BLaER1 (cell line): ENCODE measurements at regions not wholly inside any gene's neighbourhood (a gene's known extent, or its start where the extent isn't known, plus 50 kb on each side); places are given as distances from the start of the nearest gene placed in this dataset.
A peak's percentile ranks its signal among the peaks of the same experiment; 100 is the strongest.
"Not testable (repeated sequence)": the region's sequence is repeated elsewhere in the genome, so short reads cannot be mapped to it uniquely, and the experiment has no call there.

ENCODE experiments used
- H3K27ac ChIP-seq: shearing (Covaris generic); formaldehyde crosslinking; 2 replicates; pipeline ENCODE4 v1.8.1; 2022
- H3K27me3 ChIP-seq: shearing (Covaris generic); formaldehyde crosslinking; 2 replicates; pipeline ENCODE4 v1.8.1; 2022
- H3K36me3 ChIP-seq: shearing (Covaris generic); formaldehyde crosslinking; 2 replicates; pipeline ENCODE4 v1.8.1; 2022
- H3K4me1 ChIP-seq: shearing (Covaris generic); formaldehyde crosslinking; 2 replicates; pipeline ENCODE4 v1.8.1; 2022
- H3K4me2 ChIP-seq: shearing (Covaris generic); formaldehyde crosslinking; 2 replicates; pipeline ENCODE4 v1.8.1; 2022
- H3K4me3 ChIP-seq: shearing (Covaris generic); formaldehyde crosslinking; 2 replicates; pipeline ENCODE4 v1.8.1; 2022
- H3K9ac ChIP-seq: shearing (Covaris generic); formaldehyde crosslinking; 2 replicates; pipeline ENCODE4 v1.8.1; 2022
- H3K9me3 ChIP-seq: shearing (Covaris generic); formaldehyde crosslinking; 2 replicates; pipeline ENCODE4 v1.8.1; 2022
- H4K20me1 ChIP-seq: shearing (Covaris generic); formaldehyde crosslinking; 2 replicates; pipeline ENCODE4 v1.8.1; 2022
- Cebpa-rat ChIP-seq: shearing (Covaris generic); IDR thresholded peaks from 2 replicates; pipeline ENCODE4 v1.8.1; 2022

DNA sequence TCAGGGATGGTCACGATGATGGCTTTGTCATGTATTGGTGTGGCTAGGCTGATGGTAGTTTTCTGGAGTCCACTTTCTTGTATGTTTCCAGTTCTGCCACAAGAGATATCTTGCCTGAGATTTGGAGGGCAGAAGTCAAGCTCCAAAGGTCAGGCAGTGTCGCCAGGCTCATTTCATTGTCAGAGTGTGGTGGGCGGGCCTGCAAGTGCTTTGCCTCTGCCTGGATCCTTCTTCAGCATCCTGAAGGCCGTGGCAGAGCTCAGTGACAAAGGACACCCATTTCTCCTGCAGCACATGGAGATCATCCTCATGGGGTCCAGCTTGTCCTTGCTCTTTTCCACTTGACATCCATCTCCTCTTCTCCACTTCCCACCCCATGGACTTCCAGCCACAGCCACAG, 139.7 kb downstream of the SMIM20 start:
- Histone ChIP-seq H3K4me1 (peaks cover 51% of the 10 kb centered on the region), H3K9ac (no peak overlapping the region), H3K27ac (no peak overlapping the region; the same call in 1 of the 2 replicates), H3K27me3 (no peaks in the 10 kb centered on the region), H3K9me3 (no peaks in the 10 kb centered on the region), H3K4me3 (no peak overlapping the region), H3K4me2 (peak overlapping the region; percentile 67; the same call in 1 of the 2 replicates), H4K20me1 (no peaks in the 10 kb centered on the region), H3K36me3 (no peaks in the 10 kb centered on the region)
- TF ChIP-seq Cebpa-rat, result no peak

DNA sequence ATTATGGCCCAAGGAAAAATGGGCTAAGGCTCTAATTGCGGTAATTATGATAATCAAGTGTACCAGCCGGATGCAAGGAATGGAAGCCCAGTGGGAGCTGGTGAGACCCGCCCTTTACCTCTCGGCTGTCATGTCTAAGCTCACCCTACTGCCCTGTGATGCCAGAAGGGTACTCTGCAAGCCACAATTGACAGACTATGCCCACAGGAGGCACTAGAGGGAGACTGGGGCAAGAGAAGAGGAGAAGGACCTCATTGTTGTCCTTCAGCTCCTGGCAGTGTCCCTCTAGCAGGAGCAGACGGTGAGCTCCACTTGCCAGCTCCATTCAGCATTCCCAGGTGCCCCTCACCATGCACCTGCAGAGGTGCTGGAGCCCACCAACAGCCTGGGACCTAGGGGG, 141.8 kb downstream of the SMIM20 start:
- Histone ChIP-seq H3K27me3 (no peaks in the 10 kb centered on the region), H3K4me2 (no peak overlapping the region), H4K20me1 (no peaks in the 10 kb centered on the region), H3K36me3 (no peaks in the 10 kb centered on the region), H3K27ac (no peak overlapping the region), H3K4me3 (no peak overlapping the region), H3K9me3 (0 out of 2 replicates have a peak, but pooled peaks cover 4% of the 10 kb centered on the region), H3K9ac (no peak overlapping the region), H3K4me1 (peaks cover 30% of the 10 kb centered on the region)
- no peak for TF ChIP-seq Cebpa-rat

DNA sequence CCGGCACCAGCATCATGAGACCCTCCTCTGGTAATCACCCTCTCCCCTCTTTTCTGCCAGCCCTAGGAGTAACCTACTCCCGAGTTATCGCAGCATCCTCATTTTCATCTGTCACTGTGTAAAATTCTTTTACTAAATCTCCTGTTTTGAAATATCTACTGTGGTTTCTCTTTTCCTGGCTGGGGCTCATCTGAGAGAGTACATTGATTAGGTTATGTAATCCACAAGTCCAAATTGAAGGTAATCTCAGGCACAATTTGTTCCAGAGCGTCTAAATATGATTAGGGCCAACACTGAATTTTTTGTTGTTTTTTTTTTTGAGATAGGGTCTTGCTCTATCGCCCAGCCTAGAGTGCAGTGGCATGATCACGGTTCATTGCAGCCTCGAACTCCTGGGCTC, 142.4 kb downstream of the SMIM20 start:
- H3K4me2 ChIP-seq, result no peak overlapping the region
- H3K4me1 ChIP-seq, result peaks cover 25% of the 10 kb centered on the region
- no peaks in the 10 kb centered on the region for H4K20me1 ChIP-seq
- no peak for TF ChIP-seq Cebpa-rat
- H3K9me3 ChIP-seq, result 0 out of 2 replicates have a peak, but pooled peaks cover 4% of the 10 kb centered on the region
- no peak overlapping the region for H3K9ac ChIP-seq
- no peaks in the 10 kb centered on the region for H3K36me3 ChIP-seq
- H3K27ac ChIP-seq, result no peak overlapping the region
- H3K4me3 ChIP-seq, result no peak overlapping the region
- H3K27me3 ChIP-seq, result no peaks in the 10 kb centered on the region

DNA sequence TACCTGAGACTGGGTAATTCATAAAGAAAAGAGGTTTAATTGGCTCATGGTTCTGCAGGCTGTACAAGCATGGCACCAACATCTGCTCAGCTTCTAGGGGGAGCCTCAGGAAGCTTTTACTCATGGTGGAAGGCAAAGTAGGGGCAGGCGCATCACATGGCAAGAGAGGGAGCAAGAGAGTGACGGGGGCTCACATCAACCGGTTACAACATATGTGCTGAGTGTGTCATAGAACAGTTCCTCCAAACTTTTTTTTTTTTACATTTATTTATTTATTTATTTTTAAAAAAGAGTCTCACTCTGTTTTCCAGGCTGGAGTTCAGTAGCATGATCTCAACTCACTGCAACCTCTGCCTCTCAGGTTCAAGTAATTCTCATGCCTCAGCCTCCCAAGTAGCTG, 143.8 kb downstream of the SMIM20 start:
- not testable (repeated sequence) for H3K27me3 ChIP-seq, H3K9me3 ChIP-seq, H3K4me2 ChIP-seq, H3K36me3 ChIP-seq, H3K27ac ChIP-seq, H3K4me3 ChIP-seq, H4K20me1 ChIP-seq, H3K9ac ChIP-seq
- H3K4me1 ChIP-seq, result peaks cover 10% of the 10 kb centered on the region

DNA sequence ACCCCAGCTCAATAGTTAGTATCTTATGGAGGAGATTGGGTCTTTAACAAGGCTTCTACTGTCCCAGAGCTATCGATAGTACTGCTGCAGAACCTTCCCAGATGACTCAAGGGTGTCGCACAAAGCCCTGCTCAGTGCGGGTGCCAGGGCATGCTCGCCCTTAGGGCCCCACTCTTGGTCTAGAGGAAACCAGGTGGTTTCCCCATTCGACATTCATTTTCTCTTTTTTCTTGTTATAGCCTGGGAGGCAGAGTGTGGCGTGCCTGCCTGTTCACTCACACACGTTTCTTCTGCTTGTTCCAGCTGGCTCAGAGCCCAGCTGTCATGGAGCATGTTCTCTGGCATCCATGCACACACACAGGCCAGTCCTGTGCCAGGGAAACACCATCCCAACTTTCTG, 144.5 kb downstream of the SMIM20 start:
- no peak overlapping the region for H3K4me3 ChIP-seq
- no peak overlapping the region for H3K9ac ChIP-seq
- no peak overlapping the region for H3K27ac ChIP-seq
- H4K20me1 ChIP-seq, result no peaks in the 10 kb centered on the region
- peaks cover 3% of the 10 kb centered on the region for H3K4me1 ChIP-seq
- H3K4me2 ChIP-seq, result no peak overlapping the region
- H3K36me3 ChIP-seq, result no peaks in the 10 kb centered on the region
- no peak for TF ChIP-seq Cebpa-rat
- H3K9me3 ChIP-seq, result 0 out of 2 replicates have a peak, but pooled peaks cover 4% of the 10 kb centered on the region
- no peaks in the 10 kb centered on the region for H3K27me3 ChIP-seq

DNA sequence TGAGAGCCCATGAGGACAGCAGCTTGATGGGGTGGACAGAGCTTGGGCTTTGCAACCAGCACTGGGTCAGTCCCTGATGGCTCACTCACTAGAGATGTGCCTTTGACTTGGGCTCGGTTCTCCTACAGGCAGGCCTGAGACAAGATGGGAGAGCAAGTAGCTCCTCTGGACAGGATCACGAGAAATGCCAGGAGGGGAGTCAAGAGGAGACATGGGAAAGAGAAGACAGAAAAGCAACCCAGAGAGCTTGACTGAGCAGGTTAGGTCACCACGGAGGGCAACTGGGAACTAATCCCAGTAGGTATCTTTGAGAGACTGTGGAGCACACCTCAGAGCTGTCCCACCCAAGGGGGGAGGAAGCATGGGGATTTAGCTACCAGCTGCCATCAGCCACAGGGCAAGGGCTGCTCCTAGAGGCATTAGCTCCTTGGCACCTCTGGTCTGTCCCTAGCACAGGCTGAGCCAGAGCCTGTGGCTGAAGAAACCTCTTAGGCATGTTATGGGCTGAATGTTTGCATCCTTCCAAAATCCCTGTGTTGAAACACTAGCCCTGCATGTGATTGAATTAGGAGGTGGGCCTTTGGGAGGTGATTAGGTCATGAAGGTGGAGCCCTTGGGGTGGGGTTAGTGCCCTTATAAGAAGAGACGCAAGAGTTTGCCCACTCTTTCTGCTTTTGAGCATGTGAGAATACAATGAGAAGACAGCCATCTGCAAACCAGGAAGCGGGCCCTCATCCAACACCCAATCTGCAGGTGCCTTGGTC, 145.6 kb downstream of the SMIM20 start:
- Histone ChIP-seq H3K9ac (no peak overlapping the region), H3K4me1 (no peaks in the 10 kb centered on the region), H3K4me2 (no peak overlapping the region), H4K20me1 (no peaks in the 10 kb centered on the region), H3K36me3 (no peaks in the 10 kb centered on the region), H3K9me3 (0 out of 2 replicates have a peak, but pooled peaks cover 4% of the 10 kb centered on the region), H3K27me3 (no peaks in the 10 kb centered on the region), H3K27ac (no peak overlapping the region), H3K4me3 (no peak overlapping the region)
- TF ChIP-seq Cebpa-rat, result no peak

DNA sequence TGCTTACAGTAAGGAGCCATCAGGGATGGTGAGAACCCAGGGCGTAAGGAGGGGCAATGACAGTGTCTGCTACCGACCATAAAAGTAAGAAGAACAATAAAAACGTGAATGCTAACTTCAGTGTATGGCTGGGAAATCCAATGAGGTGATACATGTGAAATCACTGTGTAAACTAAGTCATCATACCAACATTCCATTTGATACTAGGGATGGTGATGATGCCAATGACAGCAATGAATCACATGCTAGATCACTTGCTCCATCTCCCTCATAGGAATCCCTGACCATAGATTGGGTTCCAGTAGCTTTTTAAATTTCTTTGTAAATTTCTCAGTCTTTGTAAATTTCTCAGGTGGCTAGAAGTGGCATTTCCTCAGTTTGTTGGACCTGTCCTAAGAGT, 146.3 kb downstream of the SMIM20 start:
- Histone ChIP-seq H3K27ac (no peak overlapping the region), H3K4me2 (no peak overlapping the region), H3K4me3 (no peak overlapping the region), H3K4me1 (no peaks in the 10 kb centered on the region), H3K9ac (no peak overlapping the region), H3K27me3 (no peaks in the 10 kb centered on the region), H3K36me3 (no peaks in the 10 kb centered on the region), H3K9me3 (0 out of 2 replicates have a peak, but pooled peaks cover 4% of the 10 kb centered on the region), H4K20me1 (no peaks in the 10 kb centered on the region)
- TF ChIP-seq Cebpa-rat, result no peak

DNA sequence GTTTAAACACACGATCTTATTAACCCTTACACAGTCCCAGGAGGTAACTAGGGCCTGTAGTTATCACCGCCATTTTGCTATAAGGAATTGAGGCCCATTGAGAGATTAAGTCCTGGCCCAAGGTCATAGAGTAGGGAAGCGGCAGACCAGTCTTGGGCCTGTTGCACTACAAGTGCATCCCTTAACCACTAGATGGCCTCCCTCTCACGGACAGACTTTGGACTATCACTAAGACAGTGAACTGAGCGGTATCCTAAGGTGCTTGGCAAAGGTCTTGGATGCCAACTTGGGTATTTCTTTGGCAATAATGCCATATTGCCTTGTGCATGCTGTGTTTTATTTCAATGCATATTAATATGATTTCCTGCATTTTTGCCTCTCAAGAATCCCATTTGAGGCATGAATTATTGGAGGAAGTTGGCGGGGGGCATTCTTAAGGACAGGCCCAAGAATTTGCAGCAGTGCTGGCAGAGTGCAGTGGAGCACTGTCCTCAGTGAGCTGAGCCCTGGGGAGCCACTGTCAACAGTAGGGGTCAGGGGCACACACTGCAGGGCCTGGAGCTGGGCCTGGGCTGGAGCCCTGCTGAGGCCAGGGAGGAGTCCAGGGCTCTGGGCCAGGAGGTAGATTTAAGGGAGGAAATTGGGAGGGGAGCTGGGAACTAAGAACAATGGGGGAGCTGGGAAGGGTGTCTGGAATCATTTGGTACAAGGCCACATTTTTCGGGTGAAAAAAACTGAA, 147.4 kb downstream of the SMIM20 start:
- no peak overlapping the region for H3K4me2 ChIP-seq
- H3K9me3 ChIP-seq, result 0 out of 2 replicates have a peak, but pooled peaks cover 4% of the 10 kb centered on the region
- no peak overlapping the region for H3K4me3 ChIP-seq
- TF ChIP-seq Cebpa-rat, result no peak
- H4K20me1 ChIP-seq, result no peaks in the 10 kb centered on the region
- H3K36me3 ChIP-seq, result no peaks in the 10 kb centered on the region
- H3K9ac ChIP-seq, result no peak overlapping the region
- H3K4me1 ChIP-seq, result no peaks in the 10 kb centered on the region
- H3K27ac ChIP-seq, result no peak overlapping the region
- no peaks in the 10 kb centered on the region for H3K27me3 ChIP-seq

DNA sequence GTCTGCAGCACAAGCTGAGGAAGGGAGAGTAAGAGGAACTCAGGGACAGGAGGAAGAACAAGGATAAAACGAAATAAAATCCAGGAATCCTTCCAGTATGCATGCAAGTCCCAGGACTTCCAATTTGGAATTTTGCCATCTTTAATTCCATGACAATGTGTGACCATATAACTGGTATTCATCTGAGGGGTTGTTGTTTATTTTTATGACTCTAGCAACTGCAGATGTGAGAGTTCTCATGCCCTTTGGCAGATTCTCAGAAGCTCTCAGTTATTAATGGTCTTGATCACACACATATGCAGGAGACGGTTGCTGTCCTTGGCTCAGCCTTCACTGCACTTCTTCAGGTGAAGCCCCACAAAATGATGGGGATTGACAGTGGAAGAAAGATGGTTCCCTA, 148.2 kb downstream of the SMIM20 start:
- H3K4me2 ChIP-seq, result no peak overlapping the region
- 0 out of 2 replicates have a peak, but pooled peaks cover 4% of the 10 kb centered on the region for H3K9me3 ChIP-seq
- H3K36me3 ChIP-seq, result no peaks in the 10 kb centered on the region
- TF ChIP-seq Cebpa-rat, result no peak
- H3K9ac ChIP-seq, result no peak overlapping the region
- no peaks in the 10 kb centered on the region for H3K27me3 ChIP-seq
- no peak overlapping the region for H3K4me3 ChIP-seq
- no peaks in the 10 kb centered on the region for H3K4me1 ChIP-seq
- no peaks in the 10 kb centered on the region for H4K20me1 ChIP-seq
- no peak overlapping the region for H3K27ac ChIP-seq

DNA sequence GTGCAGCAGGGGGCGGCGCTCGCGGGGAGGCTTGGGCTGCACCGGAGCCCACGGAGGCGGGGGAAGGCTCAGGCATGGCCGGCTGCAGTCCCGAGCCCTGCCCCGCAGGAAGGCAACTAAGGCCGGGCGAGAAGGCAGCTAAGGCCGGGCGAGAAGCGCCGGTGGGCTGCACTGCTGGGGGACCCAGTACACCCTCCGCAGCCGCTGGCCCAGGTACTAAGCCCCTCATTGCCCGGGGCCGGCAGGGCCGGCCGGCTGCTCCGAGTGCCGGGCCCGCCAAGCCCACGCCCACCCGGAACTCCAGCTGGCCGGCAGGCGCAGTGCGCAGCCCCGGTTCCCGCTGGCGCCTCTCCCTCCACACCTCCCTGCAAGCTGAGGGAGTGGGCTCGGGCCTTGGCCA, 150.0 kb downstream of the SMIM20 start:
- H3K36me3 ChIP-seq, H3K4me2 ChIP-seq, H3K27me3 ChIP-seq, H3K9me3 ChIP-seq, H3K27ac ChIP-seq, H3K4me1 ChIP-seq, H3K4me3 ChIP-seq, H4K20me1 ChIP-seq, H3K9ac ChIP-seq: not testable (repeated sequence)
